Smooth muscle cell (in vitro differentiated cells): ENCODE measurements at regions not wholly inside any gene's neighbourhood (a gene's known extent, or its start where the extent isn't known, plus 50 kb on each side); places are given as distances from the start of the nearest gene placed in this dataset.

ENCODE experiments used
- DNase-seq: peaks from one replicate; lab custom pipeline; 2025; ENCODE audit not compliant: unreplicated experiment; lab: John Stamatoyannopoulos, UW
- H2AFZ ChIP-seq: fragments of 200-600 bp; sonication (generic); 2 replicates; pipeline ENCODE4 v1.6.0; 2016; ENCODE audit warnings: antibody characterized with exemption, low read depth, mild to moderate bottlenecking
- H3F3A ChIP-seq: fragments of 200-600 bp; sonication (generic); 2 replicates; pipeline ENCODE4 v1.6.0; 2017; ENCODE audit warnings: antibody characterized with exemption, low read depth
- H3K27ac ChIP-seq: fragments of 200-600 bp; sonication (generic); 2 replicates; pipeline ENCODE4 v1.5.1; 2016; ENCODE audit warnings: low read depth, mild to moderate bottlenecking
- H3K27me3 ChIP-seq: fragments of 200-600 bp; sonication (generic); 2 replicates; pipeline ENCODE4 v1.6.1; 2016; ENCODE audit warnings: low read depth, mild to moderate bottlenecking
- H3K36me3 ChIP-seq: fragments of 200-600 bp; sonication (generic); 2 replicates; pipeline ENCODE4 v1.5.1; 2016; ENCODE audit warnings: low read depth
- H3K4me1 ChIP-seq: fragments of 200-600 bp; sonication (generic); 2 replicates; pipeline ENCODE4 v1.5.1; 2016; ENCODE audit warnings: low read depth
- H3K4me2 ChIP-seq: fragments of 200-600 bp; sonication (generic); 2 replicates; pipeline ENCODE4 v1.6.0; 2016; ENCODE audit warnings: mild to moderate bottlenecking
- H3K4me3 ChIP-seq: fragments of 200-600 bp; sonication (generic); 2 replicates; pipeline ENCODE4 v1.5.1; 2016; ENCODE audit warnings: mild to moderate bottlenecking
- H3K79me2 ChIP-seq: fragments of 200-600 bp; sonication (generic); 2 replicates; pipeline ENCODE4 v1.6.0; 2016; ENCODE audit warnings: low read depth, mild to moderate bottlenecking
- H3K9ac ChIP-seq: fragments of 200-600 bp; sonication (generic); 2 replicates; pipeline ENCODE4 v1.6.0; 2016; ENCODE audit warnings: low read depth
- H3K9me3 ChIP-seq: fragments of 200-600 bp; sonication (generic); replicated peaks from 2 replicates; pipeline ENCODE4 v1.5.1; 2016; ENCODE audit warnings: low read depth
- H4K20me1 ChIP-seq: fragments of 200-600 bp; sonication (generic); 2 replicates; pipeline ENCODE4 v1.6.0; 2016; ENCODE audit warnings: low read depth
- CTCF ChIP-seq: fragments of 200-600 bp; sonication (generic); IDR thresholded peaks from 2 replicates; pipeline ENCODE4 v1.5.1; 2017; ENCODE audit warnings: borderline replicate concordance, mild to moderate bottlenecking, antibody characterized with exemption; ENCODE audit not compliant: insufficient read depth, poor library complexity, severe bottlenecking
- WGBS: methylation state at CpG from one replicate; pipeline ENCODE4 v1.1.7; 2016; ENCODE audit warnings: low lambda C conversion rate; 5-methylcytosine and 5-hydroxymethylcytosine counted together

DNA sequence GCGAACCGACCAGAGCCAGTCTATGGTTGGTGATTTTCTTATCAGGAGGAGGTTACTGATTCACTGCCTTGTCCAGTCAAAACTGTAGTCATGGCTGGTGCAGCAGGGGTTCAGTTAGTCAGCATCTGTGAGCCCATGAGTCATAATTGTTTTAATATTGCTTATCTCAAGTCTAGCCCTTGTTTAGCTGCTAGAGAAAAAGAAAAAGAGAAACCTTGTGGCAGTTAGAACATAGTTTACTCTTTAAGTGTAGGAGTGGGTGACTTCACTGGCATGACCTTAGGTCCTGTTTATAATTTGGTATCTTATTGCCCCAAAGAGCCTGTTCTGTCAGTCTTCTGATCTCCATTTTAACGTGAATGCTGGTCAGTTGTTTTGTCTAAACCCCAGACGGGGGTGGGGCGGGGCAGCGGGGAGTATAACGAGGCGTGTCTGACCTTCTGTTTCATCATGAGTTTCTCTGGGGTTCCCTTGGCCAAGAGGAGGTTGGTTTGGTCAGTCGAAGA, 76.9 kb upstream of the NFIL3 start:
- no peaks in the 10 kb centered on the region for H3K36me3 ChIP-seq
- H3K4me2 ChIP-seq: peak overlapping the region; percentile 57
- H3K79me2 ChIP-seq: no peaks in the 10 kb centered on the region
- H3K4me3 ChIP-seq: no peak overlapping the region
- DNase-seq: no peak
- peak overlapping the region; percentile 70 for H3K9ac ChIP-seq
- peaks cover 9% of the 10 kb centered on the region for H3F3A ChIP-seq
- no peaks in the 10 kb centered on the region for H3K27me3 ChIP-seq
- H3K4me1 ChIP-seq: peaks cover 10% of the 10 kb centered on the region
- peak overlapping the region; percentile 91 for H3K27ac ChIP-seq
- H2AFZ ChIP-seq: no peak overlapping the region
- H3K9me3 ChIP-seq: no peaks in the 10 kb centered on the region
- no peak for TF ChIP-seq CTCF
- WGBS: 26% methylated on average over 9 of the region's 9 CpGs
- no peaks in the 10 kb centered on the region for H4K20me1 ChIP-seq

DNA sequence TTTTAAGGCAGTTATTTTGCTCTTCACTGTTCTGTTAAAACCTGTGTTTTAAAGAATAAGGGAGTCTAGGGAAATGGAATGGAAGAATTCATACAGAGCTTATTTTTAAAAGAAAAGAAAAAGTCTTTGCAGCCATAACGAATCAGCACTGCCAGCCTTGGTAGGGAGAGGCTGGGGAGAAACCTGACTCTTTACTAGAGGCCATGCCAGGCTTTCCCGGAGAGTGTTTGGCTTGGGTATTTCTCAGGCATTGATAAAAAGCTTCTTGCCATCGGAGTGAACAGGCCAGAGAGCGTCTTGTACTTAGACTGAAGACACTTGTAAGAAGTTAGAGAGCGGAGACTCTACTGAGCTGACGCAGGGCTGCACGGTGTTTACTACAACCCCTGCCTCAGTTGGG, 72.7 kb upstream of the NFIL3 start:
- H3K36me3 ChIP-seq: no peaks in the 10 kb centered on the region
- H3K4me3 ChIP-seq: no peak overlapping the region
- no peaks in the 10 kb centered on the region for H3K27me3 ChIP-seq
- 79% methylated on average over 7 of the region's 7 CpGs for whole genome bisulfite sequencing
- peaks cover 9% of the 10 kb centered on the region for H3F3A ChIP-seq
- no peak overlapping the region for H2AFZ ChIP-seq
- DNase-seq: no peak
- peak overlapping the region; percentile 100 for H3K27ac ChIP-seq
- no peaks in the 10 kb centered on the region for H3K9me3 ChIP-seq
- no peaks in the 10 kb centered on the region for H3K79me2 ChIP-seq
- peak overlapping the region; percentile 49 for H3K4me2 ChIP-seq
- no peaks in the 10 kb centered on the region for H4K20me1 ChIP-seq
- H3K4me1 ChIP-seq: peaks cover 14% of the 10 kb centered on the region
- TF ChIP-seq CTCF: no peak
- H3K9ac ChIP-seq: peak overlapping the region; percentile 90

DNA sequence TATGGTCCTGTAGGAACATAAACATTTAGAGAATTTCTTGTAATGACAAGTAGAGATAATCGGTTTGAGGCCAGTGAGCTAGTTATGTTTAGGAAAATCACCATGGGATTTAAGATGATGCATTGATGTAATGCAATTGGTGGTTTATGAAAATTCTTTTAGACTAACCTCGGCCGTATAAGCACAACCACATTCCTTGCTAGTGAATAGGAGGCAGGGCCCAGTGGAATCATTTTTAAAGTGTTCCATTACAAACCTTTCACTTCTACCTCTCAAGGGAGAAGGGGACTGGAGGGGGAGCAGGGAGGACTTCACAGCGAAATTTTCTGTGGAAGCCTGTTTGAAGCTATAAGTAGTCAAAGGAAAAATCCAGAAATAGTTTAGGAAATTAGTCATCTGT, 71.8 kb upstream of the NFIL3 start:
- Histone ChIP-seq H3F3A (peaks cover 9% of the 10 kb centered on the region), H3K36me3 (no peaks in the 10 kb centered on the region), H3K4me3 (no peak overlapping the region), H2AFZ (no peak overlapping the region), H3K9ac (peak overlapping the region; percentile 96), H3K4me2 (peak overlapping the region; percentile 71), H4K20me1 (no peaks in the 10 kb centered on the region), H3K79me2 (no peaks in the 10 kb centered on the region), H3K27me3 (no peaks in the 10 kb centered on the region), H3K27ac (peak overlapping the region; percentile 100), H3K9me3 (no peaks in the 10 kb centered on the region), H3K4me1 (peaks cover 14% of the 10 kb centered on the region)
- no peak for DNase-seq
- 5% methylated on average over 4 of the region's 4 CpGs for WGBS
- no peak for TF ChIP-seq CTCF

DNA sequence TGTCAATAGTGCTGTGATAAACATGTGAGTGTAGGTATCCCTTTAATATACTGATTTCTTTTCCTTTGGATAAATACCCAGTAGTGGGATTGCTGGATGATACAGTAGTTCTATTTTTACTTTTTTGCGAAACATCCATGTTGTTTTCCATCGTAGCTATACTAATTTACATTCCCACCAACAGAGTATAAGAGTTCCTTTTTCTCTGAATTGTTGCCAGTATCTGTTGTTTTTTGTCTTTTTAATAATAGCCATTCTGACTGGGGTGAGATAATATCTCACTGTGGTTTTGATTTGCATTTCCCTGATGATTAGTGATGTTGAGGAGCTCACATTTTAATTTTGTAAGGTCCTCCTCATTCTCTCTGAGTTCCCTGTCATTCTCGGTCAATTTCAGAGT, 71.1 kb upstream of the NFIL3 start:
- Histone ChIP-seq H3K4me2 (peak overlapping the region; percentile 71), H3K27me3 (no peaks in the 10 kb centered on the region), H3K4me3 (no peak overlapping the region), H3K4me1 (peaks cover 14% of the 10 kb centered on the region), H4K20me1 (no peaks in the 10 kb centered on the region), H3K79me2 (no peaks in the 10 kb centered on the region), H3K9ac (peak overlapping the region; percentile 96), H3F3A (peaks cover 9% of the 10 kb centered on the region), H3K36me3 (no peaks in the 10 kb centered on the region), H2AFZ (no peak overlapping the region), H3K27ac (peak overlapping the region; percentile 100), H3K9me3 (no peaks in the 10 kb centered on the region)
- no peak for TF ChIP-seq CTCF
- DNase-seq: no peak
- WGBS: 90% methylated on average over 3 of the region's 3 CpGs
